ENCODE measurements at regions not wholly inside any gene's neighbourhood (a gene's known extent, or its start where the extent isn't known, plus 50 kb on each side); places are given as distances from the start of the nearest gene placed in this dataset.
A peak's percentile ranks its signal among the peaks of the same experiment; 100 is the strongest.

DNA sequence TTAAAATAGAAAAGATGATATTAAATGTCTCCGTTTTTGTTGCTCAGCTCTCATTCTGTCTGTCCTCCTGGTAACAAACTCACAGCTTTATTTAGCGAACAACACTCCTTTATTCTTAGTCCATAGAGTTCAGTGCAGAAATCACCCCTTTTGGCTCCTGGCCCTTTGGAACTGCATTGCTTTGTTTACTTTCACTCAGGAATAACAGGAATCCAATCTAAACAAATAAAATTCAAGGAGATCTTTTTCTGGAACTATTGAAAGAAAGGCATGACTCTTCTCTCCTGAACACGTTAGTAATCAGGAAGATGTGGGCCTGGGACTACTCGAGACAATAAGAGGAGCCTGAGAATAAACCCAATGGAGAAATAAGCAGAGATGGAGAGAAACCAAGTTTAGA, 409.2 kb downstream of the DIPK2A start:
- no peak for DNase-seq (ENCODE audit: low read depth)

DNA sequence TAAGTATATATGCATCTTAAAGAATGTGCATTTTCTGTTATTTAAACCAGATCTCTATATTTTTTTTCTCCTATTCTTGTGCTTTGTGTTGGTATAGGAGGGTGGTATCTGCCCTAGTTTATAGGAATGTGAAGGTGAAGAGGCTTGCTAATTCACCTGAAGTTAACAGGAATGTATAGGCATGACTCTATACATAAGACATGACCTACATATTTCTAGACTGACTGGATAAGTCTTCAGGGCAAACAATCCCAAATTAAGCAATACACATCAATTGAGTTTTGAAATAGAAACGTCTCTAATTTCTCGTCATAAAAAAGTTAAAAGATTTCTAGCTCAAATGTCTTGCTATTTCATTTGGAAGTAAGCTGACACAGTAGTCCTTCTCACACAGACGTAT, 410.0 kb downstream of the DIPK2A start:
- DNase-seq (ENCODE audit: low read depth) = no peak

DNA sequence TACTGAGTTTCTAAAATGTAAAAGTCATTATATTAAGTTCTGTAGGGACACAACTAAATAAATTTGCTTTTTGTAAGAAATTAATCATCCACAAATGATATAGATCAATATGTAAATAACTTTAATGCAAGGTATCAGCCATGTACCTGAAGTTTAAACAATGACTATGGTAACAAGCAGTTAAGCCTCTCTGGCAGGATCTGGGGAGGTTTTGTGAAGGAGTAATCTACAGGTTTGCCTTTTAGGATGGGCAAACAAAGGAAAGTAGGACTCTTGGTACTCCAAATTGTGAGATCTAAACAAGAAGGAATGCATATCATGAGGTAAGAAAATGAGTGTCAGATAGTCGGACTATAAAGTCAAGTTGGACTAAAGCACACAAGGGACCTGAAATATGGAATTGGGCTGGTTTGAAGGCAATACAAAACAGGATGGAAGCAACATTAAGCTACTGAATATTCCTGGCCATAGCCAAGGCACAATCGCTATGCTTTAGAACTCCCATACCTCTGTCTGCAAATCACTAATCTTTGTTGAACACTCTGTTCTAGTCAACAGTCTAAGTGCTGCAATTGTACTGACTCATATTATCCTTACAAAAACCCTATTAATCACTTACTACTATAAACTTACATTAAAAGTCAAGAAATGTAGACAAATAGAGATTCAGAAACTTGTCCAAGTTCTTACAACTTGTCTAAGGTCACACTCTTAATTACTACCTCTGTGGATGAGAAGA, 412.8 kb downstream of the DIPK2A start:
- peak; percentile 76 for DNase-seq (ENCODE audit: low read depth)

DNA sequence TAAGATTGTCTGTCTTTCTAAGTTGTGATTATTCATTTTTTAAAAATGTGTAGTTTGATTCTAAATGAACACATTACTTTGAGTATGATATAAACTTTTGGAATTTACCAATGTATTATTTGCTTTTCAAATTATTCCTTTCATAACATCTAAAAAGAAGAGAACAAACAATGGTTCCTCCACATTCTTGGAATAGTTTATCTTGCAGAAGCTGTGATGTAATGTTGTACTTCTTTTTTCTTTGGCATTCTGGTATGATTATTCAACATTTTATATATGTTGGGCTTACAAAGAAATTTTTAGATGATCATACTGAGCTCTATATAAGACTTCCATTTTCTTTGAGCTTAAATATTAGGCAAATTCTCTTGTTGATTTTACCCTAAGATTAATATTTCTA, 419.2 kb downstream of the DIPK2A start:
- DNase-seq (ENCODE audit: low read depth) = no peak

DNA sequence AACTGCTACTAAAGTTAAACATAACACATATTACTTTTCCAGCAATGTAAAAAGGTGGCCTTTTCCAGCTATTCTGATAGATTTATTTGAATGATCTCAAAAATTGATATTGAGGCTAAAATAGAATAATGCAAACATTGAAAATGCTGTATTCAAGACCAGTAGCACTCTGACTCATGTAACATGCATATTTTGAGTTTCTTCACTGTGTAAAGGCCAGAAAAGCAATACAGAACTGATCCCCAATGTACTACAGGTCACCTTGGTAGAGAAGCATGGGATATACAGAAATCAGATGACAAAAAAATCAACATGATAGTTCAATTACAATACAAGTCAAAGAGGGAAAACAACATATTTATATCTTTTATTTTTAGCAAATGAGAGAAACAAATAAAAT, 419.6 kb downstream of the DIPK2A start:
- no peak for DNase-seq (ENCODE audit: low read depth)

DNA sequence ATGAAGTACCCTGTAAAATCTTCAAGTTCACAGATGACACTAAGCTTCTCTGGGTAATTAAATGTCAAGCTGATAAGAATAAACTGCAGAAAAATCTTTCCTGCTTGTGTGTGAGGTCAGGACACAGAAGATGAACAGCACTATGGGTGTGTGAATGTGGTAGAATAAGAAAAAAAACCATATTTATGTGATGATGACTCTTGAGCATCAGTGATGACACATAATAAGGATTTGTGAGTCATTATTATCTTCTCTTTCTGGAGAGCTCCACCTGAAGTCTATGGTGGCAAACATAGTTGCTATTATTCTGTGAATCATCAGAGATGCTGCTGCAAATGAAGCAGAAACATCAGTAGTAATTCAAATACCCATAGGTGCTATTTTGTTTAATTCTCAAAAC, 422.4 kb downstream of the DIPK2A start:
- DNase-seq (ENCODE audit: low read depth) = peak; percentile 63

DNA sequence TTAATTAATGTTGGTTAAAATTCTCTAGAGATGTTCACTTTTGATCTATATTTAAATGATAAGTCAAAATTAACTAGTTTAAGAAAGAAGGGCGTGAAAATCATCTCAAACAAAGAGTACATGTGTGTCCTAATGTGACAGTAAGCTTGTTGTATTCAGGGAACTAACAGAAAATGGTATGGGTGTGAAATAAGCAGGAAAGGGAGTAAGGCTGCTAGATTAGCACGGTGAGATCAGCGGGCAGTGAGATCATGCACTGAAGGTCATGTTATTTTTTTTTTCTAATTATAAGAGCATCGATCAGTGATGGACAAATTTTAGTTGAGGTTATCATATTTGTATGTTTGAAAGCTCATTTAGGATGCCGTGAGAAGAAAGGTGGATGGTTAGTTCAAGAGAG, 430.8 kb downstream of the DIPK2A start:
- no peak for DNase-seq (ENCODE audit: low read depth)

DNA sequence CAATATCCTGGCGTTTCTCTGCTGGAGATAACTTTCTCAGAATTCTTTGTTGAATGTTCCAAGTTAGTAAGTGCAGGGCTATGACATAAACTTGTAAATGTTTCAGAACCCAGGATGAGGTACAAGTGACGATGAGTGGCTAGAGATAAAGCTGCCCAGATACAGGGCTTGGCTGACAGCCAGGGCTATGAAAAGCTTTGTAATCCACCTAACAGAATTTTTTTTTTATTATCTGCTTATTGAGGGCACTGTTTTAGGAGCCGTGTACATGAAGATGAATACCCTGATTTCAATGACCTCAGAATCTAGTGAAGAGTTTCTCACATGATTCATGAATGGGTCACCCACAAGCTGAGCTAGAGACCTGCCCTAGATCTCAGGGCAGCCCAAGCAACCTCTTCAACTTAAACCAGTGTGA, 431.4 kb downstream of the DIPK2A start:
- DNase-seq (ENCODE audit: low read depth) = peak; percentile 76

DNA sequence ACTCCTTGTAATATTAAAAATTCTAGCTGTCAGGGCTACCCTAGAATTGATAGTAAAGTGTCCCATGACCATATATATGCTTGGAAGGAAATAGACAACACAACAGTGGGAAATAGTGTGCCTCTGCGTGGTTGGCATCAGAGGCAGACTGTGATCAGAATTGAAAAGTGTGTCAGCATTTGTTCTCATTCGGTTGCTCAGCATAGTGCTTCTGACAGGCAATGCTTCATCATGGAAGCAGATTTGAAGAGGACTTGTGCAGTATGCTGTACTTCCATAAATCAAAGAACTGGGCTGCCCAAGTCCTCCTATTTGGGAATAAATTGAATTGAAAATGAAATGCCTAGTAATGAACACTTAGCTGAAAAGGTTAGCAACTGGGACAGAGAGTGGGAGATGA, 435.7 kb downstream of the DIPK2A start:
- DNase-seq (ENCODE audit: low read depth) = no peak

DNA sequence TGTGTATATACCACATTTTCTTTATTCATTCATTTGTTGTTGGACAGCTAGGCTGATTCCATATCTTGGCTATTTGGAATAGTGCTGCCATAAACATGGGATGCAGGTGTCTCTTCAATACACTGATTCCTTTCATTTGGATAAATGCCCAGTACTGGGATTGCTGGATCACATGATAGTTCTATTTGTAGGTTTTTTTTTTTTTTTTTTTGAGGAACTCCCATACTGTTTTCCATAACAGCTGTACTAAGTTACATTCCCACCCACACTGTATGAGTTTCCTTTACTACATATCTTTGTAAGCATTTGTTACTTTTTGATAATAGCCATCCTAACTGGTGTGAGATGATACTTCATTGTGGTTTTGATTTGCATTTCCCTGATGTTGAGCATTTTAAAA, 437.7 kb downstream of the DIPK2A start:
- DNase-seq (ENCODE audit: low read depth) = no peak

DNA sequence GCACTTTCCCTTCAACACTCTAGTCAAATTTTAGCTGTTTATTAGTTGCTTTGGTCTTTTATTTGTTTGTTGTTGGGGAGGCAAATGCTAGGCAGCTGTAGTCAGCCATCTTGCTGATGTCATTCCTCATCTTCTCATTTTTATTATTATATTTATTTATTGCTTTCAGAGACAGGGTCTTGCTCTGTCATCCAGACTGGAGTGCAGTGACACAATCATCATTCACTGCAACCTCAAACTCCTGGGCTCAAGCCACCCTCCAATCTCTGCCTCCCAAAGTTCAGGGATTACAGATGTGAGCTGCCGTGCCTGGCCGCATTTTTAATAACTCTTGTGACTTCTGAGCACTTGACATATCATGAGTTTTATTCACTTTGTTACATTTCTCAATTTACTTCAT, 441.4 kb downstream of the DIPK2A start:
- no peak for DNase-seq (ENCODE audit: low read depth)

DNA sequence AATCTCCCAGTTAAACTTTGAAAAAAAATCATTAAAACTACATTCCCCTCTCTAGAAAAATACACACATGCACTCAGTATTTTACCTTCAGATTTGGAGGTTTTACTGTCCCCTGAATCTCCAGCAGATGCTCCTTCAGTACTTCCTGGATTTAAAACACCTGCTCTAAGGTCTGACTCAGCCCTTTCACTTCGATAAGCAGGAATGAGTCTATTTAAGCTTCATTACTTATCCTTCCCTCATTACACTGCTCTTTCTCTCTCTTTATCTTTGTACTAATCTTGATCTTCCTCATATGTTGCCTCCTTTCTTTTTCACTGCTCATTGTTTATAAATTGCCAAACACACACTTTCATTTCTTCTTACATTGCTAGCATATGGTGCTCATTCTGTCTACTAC, 443.9 kb downstream of the DIPK2A start:
- DNase-seq (ENCODE audit: low read depth) = peak; percentile 2

DNA sequence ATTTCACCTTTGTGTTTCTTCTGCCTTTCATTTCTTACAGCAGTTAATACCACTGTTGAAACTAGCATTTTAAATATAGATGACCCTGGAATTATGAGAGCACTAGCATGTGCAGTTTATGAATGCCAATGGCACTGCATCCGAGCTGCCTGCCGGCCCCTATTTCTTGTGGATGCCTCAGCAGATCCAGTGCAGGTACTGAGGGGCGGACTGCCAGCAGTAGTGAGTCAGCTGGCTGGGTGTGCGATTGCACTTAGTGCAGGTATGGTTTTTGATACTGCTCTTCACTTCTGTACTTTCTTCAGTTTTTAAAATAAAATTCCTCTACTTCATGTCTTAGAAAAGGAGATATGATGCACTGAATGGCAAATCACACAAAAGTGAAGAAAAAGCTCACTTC, 453.0 kb downstream of the DIPK2A start:
- no peak for DNase-seq (ENCODE audit: low read depth)

DNA sequence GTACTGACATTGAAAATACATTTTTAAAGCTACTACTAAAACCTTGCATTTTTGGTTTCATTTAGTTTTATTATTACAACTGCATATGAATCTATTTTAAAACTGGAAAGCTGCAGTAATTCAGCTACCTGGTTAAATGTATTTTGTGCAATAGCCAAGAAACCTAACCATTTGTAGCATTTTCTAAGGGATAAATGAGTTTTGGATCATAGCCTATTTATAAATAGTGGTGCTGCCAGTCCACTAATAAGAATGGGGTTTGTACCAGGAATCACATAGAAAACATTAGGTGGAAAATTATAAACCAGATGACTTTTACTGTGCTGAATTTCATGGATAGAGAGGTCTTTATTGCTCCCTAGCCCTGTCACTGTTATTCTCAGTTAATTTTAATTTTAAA, 454.7 kb downstream of the DIPK2A start:
- no peak for DNase-seq (ENCODE audit: low read depth)

DNA sequence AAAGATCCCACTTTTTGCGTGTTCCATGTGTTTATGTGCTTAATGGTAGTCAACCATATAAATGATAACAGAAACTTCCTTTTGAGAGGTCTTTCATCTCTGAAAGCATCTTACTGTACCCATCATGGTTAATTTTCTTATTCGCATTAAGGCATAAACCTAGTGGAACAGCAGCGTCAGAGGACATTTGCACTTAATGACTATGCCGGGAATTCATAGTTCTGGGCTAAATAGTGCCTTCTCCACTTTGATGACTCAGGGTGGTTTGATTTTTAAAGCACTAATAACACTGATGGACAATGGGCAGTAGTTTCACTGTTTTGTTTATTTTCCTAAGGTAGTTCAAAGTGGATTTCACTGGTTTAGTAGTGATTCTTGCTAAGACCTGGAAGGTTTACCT, 455.3 kb downstream of the DIPK2A start:
- no peak for DNase-seq (ENCODE audit: low read depth)

DNA sequence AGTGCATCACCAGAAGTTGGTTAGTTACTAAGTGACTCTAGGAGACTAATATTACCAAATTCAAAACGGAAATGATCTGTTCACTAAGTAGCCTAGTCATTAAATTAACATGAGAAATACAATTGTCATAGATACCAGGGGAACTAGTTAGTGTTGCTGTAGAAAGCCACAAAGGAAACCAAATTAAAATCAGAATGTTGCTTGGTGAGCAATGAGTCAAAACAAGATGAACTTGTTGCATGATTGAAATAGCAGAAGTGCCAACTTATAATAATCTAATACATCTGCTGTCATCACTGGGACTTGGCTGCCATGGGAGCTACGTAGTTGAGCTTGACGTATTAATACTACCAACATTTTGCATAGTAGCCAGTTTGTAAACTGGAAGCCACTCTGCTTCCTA, 458.1 kb downstream of the DIPK2A start:
- no peak for DNase-seq (ENCODE audit: low read depth)

DNA sequence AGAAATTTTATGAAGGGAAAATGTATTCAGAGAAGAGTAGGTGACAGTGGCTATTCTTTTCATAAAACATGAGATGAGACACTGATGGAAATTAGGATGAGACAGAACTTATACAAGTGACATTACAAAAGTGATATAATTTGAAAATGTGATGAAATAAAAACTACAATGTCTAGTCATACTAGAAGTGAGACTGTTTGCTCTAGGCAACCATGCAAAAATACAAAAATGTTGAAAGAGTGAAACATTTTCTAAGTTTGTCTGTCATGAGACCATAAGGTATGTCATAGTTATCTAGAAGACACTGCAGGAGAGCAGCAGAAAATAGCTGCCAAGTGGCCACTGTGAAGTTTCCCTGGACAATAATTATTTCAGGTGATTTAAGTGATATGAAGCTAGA, 459.5 kb downstream of the DIPK2A start:
- no peak for DNase-seq (ENCODE audit: low read depth)

DNA sequence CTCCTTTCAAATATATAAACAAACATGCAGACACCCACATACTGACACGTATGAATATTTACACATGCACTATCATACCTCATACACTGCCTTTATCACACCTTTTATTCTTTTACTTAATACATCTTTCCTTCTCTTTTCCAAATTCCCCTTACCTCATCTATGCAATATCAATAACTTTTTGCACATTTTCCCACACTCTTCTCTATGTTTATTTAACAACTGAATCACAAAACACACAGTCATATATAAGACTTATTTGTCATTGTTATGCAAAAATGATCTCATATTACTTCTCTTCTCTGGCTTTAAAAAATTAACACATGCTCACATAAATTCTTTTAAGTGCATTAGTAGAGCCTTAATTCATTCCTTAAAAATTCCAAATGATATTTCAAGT, 461.4 kb downstream of the DIPK2A start:
- DNase-seq (ENCODE audit: low read depth) = no peak

DNA sequence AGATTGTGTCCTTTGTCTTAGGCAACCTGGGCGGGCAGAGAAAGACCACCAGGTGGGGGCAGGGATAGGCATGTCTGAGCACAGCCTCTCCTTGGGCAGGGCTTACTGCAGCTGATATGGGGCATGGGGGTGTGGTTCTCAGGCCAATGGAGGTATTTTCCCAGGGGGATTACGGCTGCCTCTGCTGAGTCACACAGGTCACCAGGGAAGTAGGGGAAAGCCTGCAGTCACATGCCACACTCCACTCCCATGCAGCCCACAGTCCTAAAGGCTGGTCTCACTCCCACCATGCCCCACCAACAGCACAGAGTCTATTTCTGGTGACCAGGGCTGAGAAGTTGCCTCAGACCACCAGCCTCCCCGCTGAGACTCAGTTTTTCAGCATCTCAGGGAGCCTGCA, 466.4 kb downstream of the DIPK2A start:
- DNase-seq (ENCODE audit: low read depth) = peak; percentile 17

DNA sequence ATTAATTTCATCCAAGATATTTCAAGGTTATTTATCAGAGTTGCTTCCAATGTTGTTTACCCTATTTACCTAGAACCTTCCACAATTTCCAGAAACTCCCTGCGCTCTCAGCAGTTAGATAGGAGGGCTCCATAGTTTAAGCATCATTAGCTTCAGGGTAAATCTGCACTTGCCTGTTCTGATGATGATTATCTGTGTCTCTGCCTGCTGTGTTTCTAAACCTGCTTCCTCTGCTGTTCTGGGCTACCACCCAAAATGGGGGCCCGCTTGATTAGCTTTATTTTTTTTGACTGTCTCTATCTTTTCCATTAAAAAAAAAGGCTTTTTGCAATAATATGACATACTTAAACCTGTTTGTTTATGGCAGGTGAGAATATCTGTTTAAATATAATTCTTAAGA, 472.4 kb downstream of the DIPK2A start:
- DNase-seq (ENCODE audit: low read depth) = no peak

DNA sequence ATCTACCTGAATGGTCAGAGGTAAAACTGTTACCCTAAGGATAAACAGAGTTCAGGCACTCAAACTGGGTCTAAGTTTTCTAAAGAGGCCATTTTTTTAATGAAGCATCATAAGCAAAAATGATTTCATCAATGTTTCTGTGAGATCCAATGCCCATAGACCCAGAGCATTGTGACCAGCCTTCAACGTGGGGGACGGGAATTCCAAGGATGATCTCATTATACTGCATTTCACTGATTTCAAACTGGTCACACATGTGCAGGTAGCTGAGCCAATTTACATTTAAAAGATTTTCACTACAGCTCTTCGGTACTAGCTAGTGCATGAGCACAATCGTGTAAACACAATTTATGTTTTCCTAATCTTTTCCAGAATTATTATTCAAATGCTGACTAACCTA, 472.9 kb downstream of the DIPK2A start:
- DNase-seq (ENCODE audit: low read depth) = no peak

DNA sequence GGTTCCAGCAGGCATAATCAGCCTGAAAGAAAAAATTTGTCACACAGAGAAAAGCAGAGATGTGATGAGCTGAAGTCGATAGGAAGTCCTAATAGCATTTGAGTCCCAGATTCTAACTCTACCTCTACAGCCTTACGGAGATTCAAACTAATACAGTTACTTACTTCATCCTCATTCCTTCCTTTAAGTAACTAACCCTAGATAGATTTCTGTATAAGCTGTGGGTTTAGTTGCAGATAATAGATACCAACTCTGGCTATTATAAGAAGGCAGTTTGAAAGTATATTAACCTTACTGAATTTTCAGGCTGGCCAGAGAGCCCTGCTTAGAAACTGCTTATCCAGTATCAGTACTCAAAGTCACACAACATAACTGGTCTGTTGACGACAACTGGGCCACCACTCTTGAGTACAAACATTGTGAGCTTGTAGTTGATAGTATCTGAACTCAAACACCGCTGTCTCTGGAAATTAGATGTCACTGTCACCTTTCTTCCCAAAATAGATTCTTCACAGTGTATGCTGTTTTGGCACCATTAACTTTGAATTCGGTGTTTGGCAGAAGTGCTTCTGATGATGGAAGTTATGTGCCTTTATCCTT, 484.3 kb downstream of the DIPK2A start:
- DNase-seq (ENCODE audit: low read depth) = no peak

DNA sequence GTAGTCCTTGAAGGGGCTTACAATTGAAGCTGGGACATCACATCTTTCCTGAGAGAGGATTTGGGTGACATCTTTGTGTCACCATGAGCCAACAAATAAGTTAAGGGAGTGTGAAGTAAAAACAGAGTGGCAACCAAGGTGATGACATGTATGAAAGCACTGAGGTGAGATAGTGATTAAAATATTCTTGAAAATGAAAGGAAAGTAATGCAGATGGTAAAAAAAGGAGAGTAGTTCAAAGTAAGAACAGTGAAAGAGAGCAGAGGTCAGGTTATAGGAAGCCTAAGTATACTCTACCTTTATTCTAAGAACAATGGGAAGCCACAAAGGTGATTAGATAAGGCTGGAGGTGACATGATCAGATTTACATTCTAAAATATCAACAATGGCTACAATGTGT, 486.1 kb downstream of the DIPK2A start:
- DNase-seq (ENCODE audit: low read depth) = no peak

DNA sequence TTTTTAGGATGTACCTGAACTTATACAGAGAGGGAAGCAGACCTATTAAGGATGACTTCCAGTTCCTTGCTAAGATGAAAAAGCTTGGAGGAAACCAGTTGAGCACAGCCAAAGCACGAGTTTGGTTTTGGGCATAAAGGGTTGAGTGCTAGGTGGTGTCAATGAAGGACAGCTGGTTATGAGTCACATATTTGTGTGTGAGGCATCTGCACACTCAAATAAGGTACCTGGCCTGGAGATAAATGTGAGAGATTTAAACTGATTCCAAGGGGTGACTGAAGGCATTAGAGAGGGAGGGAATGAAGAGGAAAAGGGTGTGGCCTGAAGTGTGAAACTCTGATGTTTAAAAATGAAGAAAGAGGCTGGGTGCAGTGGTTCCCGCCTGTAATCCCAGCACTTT, 486.7 kb downstream of the DIPK2A start:
- DNase-seq (ENCODE audit: low read depth) = no peak
